ENCODE measurements at regions not wholly inside any gene's neighbourhood (a gene's known extent, or its start where the extent isn't known, plus 50 kb on each side); places are given as distances from the start of the nearest gene placed in this dataset.
"Not testable (repeated sequence)": the region's sequence is repeated elsewhere in the genome, so short reads cannot be mapped to it uniquely, and the experiment has no call there.

DNA sequence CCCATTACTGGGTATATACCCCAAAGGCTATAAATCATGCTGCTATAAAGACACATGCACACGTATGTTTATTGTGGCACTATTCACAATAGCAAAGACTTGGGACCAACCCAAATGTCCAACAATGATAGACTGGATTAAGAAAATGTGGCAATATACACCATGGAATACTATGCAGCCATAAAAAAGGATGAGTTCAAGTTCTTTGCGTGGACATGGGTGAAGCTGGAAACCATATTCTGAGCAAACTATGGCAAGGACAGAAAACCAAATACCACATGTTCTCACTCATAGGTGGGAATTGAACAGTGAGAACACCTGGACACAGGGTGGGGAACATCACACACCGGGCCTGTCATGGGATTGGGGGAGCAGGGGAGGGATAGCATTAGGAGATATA lies 54.4 kb upstream of the MUCL1 start:
- H3K27me3 ChIP-seq; H3K9me3 ChIP-seq; DNase-seq; H3K4me1 ChIP-seq; H3K36me3 ChIP-seq (replicated peaks in 1 of 2; ENCODE audit: insufficient read depth in 1 of 2, low read depth in 2 of 2); intact Hi-C loops (cut with DNase I); H3K4me3 ChIP-seq; H3K27ac ChIP-seq; ATAC-seq: not testable (repeated sequence)
- WGBS, 2 donors: 69 to 86% methylated on average over 3 of the region's 3 CpGs

DNA sequence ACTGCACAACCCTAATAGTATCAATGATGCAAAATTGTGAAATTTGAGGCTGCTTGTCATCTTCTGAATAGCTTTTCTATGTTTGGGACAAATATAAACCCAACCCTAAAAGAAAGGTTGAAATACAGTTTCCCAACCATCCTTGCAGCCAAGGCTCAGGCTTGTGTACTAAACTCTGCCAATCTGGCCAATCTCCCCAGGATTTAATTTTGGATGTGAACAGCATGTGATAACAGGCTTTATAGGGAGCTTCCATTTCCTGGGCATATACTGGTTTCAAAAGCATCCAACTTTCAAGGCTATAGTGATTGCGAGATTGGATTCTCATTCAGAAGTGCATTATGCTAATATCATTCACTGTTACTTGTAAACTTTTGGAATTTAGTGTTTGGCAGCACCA lies 55.7 kb upstream of the MUCL1 start:
- H3K27ac ChIP-seq: no peak overlapping the region
- no peak for ATAC-seq
- no peaks in the 10 kb centered on the region for H3K4me1 ChIP-seq
- no peak overlapping the region for H3K4me3 ChIP-seq
- H3K36me3 ChIP-seq (replicated peaks in 1 of 2; ENCODE audit: insufficient read depth in 1 of 2, low read depth in 2 of 2): no peaks in the 10 kb centered on the region
- H3K27me3 ChIP-seq: peaks cover 0 to 2% of the 10 kb centered on the region in 2 donors
- DNase-seq: no peak
- H3K9me3 ChIP-seq: no peaks in the 10 kb centered on the region
- TF ChIP-seq POLR2A (IDR thresholded peaks at IDR 0.05): no peak
- TF ChIP-seq, protein P1, sequence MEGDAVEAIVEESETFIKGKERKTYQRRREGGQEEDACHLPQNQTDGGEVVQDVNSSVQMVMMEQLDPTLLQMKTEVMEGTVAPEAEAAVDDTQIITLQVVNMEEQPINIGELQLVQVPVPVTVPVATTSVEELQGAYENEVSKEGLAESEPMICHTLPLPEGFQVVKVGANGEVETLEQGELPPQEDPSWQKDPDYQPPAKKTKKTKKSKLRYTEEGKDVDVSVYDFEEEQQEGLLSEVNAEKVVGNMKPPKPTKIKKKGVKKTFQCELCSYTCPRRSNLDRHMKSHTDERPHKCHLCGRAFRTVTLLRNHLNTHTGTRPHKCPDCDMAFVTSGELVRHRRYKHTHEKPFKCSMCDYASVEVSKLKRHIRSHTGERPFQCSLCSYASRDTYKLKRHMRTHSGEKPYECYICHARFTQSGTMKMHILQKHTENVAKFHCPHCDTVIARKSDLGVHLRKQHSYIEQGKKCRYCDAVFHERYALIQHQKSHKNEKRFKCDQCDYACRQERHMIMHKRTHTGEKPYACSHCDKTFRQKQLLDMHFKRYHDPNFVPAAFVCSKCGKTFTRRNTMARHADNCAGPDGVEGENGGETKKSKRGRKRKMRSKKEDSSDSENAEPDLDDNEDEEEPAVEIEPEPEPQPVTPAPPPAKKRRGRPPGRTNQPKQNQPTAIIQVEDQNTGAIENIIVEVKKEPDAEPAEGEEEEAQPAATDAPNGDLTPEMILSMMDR (IDR thresholded peaks at IDR 0.05): no peak
- 67 to 81% methylated on average over 1 of the region's 1 CpG for WGBS, 2 donors
- intact Hi-C loops (cut with DNase I): no loop called here

DNA sequence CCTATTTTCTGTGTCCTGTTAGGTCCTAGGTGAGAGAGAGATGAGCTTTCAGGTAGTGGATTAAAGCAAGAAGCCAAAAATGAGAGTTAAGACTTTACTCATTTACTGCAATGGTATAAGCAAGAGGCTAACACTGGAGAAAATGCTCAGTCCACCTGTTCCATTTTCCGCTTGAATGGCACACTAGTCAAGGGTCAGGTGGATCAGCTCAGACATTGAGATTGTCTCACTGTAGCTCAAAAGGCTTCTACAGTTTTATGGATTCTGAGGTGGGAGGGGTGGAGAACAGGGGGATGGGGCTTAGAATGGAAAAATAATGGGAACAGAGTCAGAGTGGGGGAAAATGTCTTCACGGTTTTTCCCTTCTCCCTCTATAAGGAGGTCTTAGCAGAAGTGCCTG lies 57.3 kb upstream of the MUCL1 start:
- 55 to 63% methylated on average over 2 of the region's 2 CpGs for WGBS, 2 donors

DNA sequence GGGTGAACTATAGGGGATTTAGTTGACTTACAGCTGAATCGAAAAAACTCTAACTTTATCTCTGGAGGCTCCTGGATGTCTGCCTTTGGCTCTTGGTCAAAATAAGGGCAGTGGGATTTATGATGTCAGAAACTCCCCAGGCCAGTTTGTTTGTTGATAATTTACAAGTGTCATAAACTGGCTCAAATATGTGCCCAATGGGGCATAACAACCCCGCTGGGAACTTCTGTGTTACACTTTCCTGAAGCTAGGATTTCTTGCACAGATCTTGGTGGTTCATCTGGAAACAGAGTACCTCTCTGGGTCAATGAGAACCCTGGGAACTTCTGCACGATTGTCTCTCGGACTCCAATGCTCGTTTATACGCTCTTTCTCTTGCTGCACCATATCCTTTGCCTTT lies 58.7 kb upstream of the MUCL1 start:
- ATAC-seq: no peak
- WGBS, 2 donors: 57 to 63% methylated on average over 6 of the region's 6 CpGs

More for the DNA sequence above, 57.3 kb upstream of the MUCL1 start:
- H3K36me3 ChIP-seq (replicated peaks in 1 of 2; ENCODE audit: insufficient read depth in 1 of 2, low read depth in 2 of 2): no peaks in the 10 kb centered on the region
- no peaks in the 10 kb centered on the region for H3K9me3 ChIP-seq
- no peaks in the 10 kb centered on the region for H3K4me1 ChIP-seq
- TF ChIP-seq, protein P1 (IDR thresholded peaks at IDR 0.05): no peak
- TF ChIP-seq POLR2A (IDR thresholded peaks at IDR 0.05): no peak
- DNase-seq: no peak
- no peak for ATAC-seq
- no peak overlapping the region for H3K27ac ChIP-seq
- H3K27me3 ChIP-seq: peaks cover 0 to 2% of the 10 kb centered on the region in 2 donors
- intact Hi-C loops (cut with DNase I): no loop called here
- H3K4me3 ChIP-seq: no peak overlapping the region

DNA sequence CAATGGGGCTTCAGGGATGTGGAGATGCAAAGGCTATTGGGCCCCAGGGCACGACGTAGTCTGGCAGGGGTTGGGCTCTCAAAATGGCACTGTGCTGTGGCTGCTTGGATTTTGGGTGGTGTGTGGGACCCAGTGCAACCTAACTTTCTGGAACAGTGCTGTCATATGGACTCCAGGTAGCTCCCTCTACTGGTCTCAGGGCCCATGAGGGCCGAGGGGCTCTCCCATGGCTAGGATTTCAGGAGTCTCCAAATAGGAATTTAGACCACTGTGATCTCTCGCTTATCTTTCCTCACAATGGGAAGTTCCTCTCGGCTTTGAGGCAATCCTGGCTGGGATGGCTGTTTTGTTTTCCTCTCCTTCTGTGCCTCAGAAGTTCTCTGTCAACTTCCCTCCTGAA lies 68.2 kb upstream of the MUCL1 start:
- Histone ChIP-seq H3K27me3 (no peaks in the 10 kb centered on the region), H3K36me3 (replicated peaks in 1 of 2; ENCODE audit: insufficient read depth in 1 of 2, low read depth in 2 of 2) (no peaks in the 10 kb centered on the region), H3K4me3 (no peak overlapping the region), H3K27ac (no peak overlapping the region), H3K4me1 (no peaks in the 10 kb centered on the region), H3K9me3 (peaks cover 0 to 12% (median 0%) of the 10 kb centered on the region in 3 donors)
- intact Hi-C loops (cut with DNase I): no loop called here
- no peak for ATAC-seq
- no peak for DNase-seq
- 46 to 57% methylated on average over 5 of the region's 5 CpGs for WGBS, 2 donors
- TF ChIP-seq, protein P1 (IDR thresholded peaks at IDR 0.05): no peak
- TF ChIP-seq POLR2A (IDR thresholded peaks at IDR 0.05): no peak

More for the DNA sequence above, 58.7 kb upstream of the MUCL1 start:
- intact Hi-C loops (cut with DNase I): no loop called here
- DNase-seq: no peak
- Histone ChIP-seq H3K4me3 (no peak overlapping the region), H3K9me3 (no peaks in the 10 kb centered on the region), H3K36me3 (replicated peaks in 1 of 2; ENCODE audit: insufficient read depth in 1 of 2, low read depth in 2 of 2) (no peaks in the 10 kb centered on the region), H3K27me3 (peaks cover 0 to 2% of the 10 kb centered on the region in 2 donors), H3K27ac (no peak overlapping the region), H3K4me1 (no peaks in the 10 kb centered on the region)
- no peak for TF ChIP-seq POLR2A (IDR thresholded peaks at IDR 0.05)
- TF ChIP-seq, protein P1 (IDR thresholded peaks at IDR 0.05): no peak
